Effector memory CD8-positive, alpha-beta T cell (primary cell): ENCODE measurements at regions not wholly inside any gene's neighbourhood (a gene's known extent, or its start where the extent isn't known, plus 50 kb on each side); places are given as distances from the start of the nearest gene placed in this dataset.

Experiments used
- ATAC-seq: fragments of 150-1000 bp; cut with Tn5 transposase; replicated peaks from 2 replicates; pipeline ENCODE4 v1.10.0; 2021; ENCODE audit warnings: mild to moderate bottlenecking, moderate library complexity
- DNase-seq, 3 experiments: peaks; one replicate each; pipeline ENCODE4 v3.0.0; 2021
- H3K27ac Mint-ChIP-seq, 2 donors: one replicate each; pipeline ENCODE4 v1.8.0; 2022; ENCODE audit warnings: mild to moderate bottlenecking in 2 of 2, mixed read lengths in 2 of 2, moderate library complexity in 2 of 2
- H3K27me3 Mint-ChIP-seq, 2 donors: one replicate each; pipeline ENCODE4 v1.8.0; 2022; ENCODE audit warnings: mixed read lengths in 2 of 2
- H3K36me3 Mint-ChIP-seq: one replicate; pipeline ENCODE4 v1.8.0; 2022; ENCODE audit warnings: mild to moderate bottlenecking, moderate library complexity, mixed read lengths; ENCODE audit not compliant: insufficient read depth
- H3K4me1 Mint-ChIP-seq, 2 donors: one replicate each; pipeline ENCODE4 v1.8.0; 2022; ENCODE audit warnings: low read depth in 2 of 2, mixed read lengths in 2 of 2
- H3K4me3 Mint-ChIP-seq, 2 donors: one replicate each; pipeline ENCODE4 v1.8.0; 2022; ENCODE audit warnings: mild to moderate bottlenecking in 2 of 2, mixed read lengths in 2 of 2, moderate library complexity in 2 of 2
- H3K9me3 Mint-ChIP-seq, 2 donors: one replicate each; pipeline ENCODE4 v1.8.0; 2022; ENCODE audit warnings: mixed read lengths in 2 of 2

- ATAC-seq (no peak), DNase-seq (peak in 1 of 3 experiments; percentile 2)
- Mint-ChIP-seq H3K27me3 (no peaks in the 10 kb centered on the region), H3K36me3 (no peaks in the 10 kb centered on the region), H3K9me3 (peaks cover 3 to 10% of the 10 kb centered on the region in 2 donors), H3K4me3 (no peak overlapping the region), H3K4me1 (no peaks in the 10 kb centered on the region), H3K27ac (peak overlapping the region in 1 of 2 donors; percentile 5)
These were observed 426.7 kb upstream of the SALL1 start for GRCh38 chr16:51577621-51578303.

DNA sequence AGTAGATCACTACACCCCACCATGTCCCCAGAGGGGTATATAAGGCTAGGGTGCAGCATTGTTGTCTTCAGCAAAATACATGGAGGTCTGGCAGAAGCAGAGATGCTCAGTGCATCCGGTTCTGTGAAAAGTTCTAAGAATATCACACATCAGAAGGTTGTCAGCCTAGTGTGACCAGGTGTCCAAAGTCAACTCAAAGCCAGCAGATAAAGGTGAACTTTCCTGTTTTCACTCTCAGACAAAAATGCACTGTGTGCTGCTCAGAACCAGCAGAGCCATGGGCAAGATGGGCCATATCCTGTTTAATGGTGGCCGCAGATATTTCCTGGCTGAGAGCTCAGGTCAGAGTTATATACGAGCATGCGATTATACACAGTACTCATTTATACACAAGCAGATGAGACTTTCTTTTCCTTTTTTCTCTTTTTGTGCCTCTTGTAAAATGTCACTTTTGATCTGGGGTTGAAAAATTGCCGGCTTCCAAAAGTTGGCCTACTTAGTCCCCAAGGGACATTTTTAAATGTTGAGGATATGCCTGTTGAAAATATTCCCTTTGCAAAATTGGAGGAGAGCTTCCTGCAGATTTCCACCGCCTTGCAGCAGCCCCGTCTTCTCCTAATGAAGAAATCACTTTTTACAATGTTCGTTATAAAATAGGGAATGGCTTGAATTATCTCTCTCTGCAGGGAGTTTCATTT, 425.6 kb upstream of the SALL1 start:
- no peak for DNase-seq
- no peak for ATAC-seq
- H3K27me3 Mint-ChIP-seq = no peaks in the 10 kb centered on the region
- H3K27ac Mint-ChIP-seq = no peak overlapping the region
- H3K36me3 Mint-ChIP-seq = no peaks in the 10 kb centered on the region
- H3K4me3 Mint-ChIP-seq = no peak overlapping the region
- H3K9me3 Mint-ChIP-seq = peaks cover 3 to 17% of the 10 kb centered on the region in 2 donors
- H3K4me1 Mint-ChIP-seq = no peaks in the 10 kb centered on the region

DNA sequence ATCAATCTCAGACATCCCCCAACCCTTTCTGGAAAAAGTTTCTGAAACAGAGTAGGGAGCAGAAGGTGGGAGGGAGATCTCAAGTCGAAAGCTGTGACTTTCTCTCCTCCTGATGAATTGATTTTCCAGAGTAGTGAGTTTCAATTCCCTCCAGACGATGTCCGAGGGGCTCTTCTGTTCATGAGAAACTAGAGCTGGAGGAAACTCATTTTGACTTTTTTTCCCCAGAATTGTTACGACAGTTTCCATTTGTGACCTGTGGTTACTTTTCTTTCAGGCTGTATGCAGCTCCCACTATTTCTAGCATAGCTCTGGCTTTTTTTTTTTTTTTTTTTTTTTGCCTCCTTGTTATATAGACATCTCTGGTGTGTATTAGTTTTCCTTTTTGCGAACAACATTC, 422.1 kb upstream of the SALL1 start:
- no peaks in the 10 kb centered on the region for H3K27me3 Mint-ChIP-seq
- no peaks in the 10 kb centered on the region for H3K36me3 Mint-ChIP-seq
- H3K4me1 Mint-ChIP-seq = peaks cover 0 to 5% of the 10 kb centered on the region in 2 donors
- ATAC-seq = no peak
- DNase-seq = no peak
- no peak overlapping the region for H3K27ac Mint-ChIP-seq
- H3K9me3 Mint-ChIP-seq = peaks cover 5 to 22% of the 10 kb centered on the region in 2 donors
- no peak overlapping the region for H3K4me3 Mint-ChIP-seq

DNA sequence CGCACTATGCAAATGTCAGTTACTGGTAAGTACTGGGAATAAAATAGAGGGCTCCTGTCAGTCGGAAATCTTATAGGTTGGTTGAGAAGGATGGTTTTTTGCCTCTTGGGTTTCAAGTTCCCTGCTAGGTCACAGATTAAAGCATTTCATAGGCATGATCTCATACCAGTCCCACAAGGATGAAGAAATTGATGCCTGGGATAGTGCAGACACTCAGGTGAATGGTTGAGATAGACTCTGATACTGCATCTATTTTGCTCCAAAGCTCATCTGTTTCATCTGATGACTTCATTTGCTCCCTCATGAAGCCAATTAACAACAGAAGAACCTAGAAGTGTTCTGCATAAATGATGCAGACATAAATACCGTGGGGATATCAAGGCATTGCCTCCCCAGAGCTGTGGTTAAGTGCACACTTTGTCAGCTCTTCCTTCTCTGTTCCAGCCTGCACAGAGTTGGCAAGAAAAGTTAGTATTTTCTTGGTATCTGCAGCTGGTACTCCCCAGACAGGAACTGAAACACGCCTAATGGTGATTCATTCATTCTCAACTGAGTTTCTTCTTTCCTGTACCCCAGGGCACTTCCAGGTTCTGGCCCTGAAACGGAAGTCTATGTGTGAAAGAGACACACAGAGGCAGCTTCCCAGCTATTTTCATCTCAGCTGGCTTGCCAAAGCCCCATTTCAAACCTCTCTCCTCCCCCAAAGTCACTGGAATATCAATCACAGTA, 418.3 kb upstream of the SALL1 start:
- H3K27me3 Mint-ChIP-seq = no peaks in the 10 kb centered on the region
- DNase-seq = no peak
- H3K9me3 Mint-ChIP-seq = peaks cover 11 to 22% of the 10 kb centered on the region in 2 donors

GRCh38 chr16:51567911-51568310, 416.8 kb upstream of the SALL1 start:
- no peaks in the 10 kb centered on the region for H3K27me3 Mint-ChIP-seq
- no peak overlapping the region for H3K4me3 Mint-ChIP-seq
- DNase-seq (no peak), ATAC-seq (no peak)
- H3K36me3 Mint-ChIP-seq = no peaks in the 10 kb centered on the region
- peaks cover 0 to 5% of the 10 kb centered on the region in 2 donors for H3K4me1 Mint-ChIP-seq
- no peak overlapping the region for H3K27ac Mint-ChIP-seq
- peaks cover 11 to 23% of the 10 kb centered on the region in 2 donors for H3K9me3 Mint-ChIP-seq

More for the DNA sequence above, 418.3 kb upstream of the SALL1 start:
- Mint-ChIP-seq H3K36me3 (no peaks in the 10 kb centered on the region), H3K4me1 (peaks cover 0 to 5% of the 10 kb centered on the region in 2 donors), H3K27ac (no peak overlapping the region), H3K4me3 (no peak overlapping the region)
- ATAC-seq = no peak

DNA sequence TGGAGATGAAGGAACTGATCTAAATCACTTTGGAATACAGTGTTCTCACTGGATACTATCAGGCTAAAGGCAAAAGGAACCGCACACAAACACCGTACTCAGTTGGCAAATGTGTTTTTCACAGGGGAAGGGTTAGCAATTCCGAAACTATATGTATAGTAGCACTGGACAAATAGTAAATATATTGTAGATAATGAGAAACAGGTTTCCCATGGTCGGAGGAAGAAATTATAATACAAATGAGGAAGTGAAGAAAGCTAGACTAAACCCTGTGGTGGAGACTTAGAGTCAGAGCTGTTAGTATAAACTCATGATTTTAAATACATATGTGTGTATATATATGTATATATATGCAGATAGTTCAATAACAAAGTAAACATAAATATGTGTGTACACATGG, 414.1 kb upstream of the SALL1 start:
- ATAC-seq (no peak), DNase-seq (no peak)
- no peak overlapping the region for H3K4me3 Mint-ChIP-seq
- peaks cover 12 to 16% of the 10 kb centered on the region in 2 donors for H3K9me3 Mint-ChIP-seq
- H3K27me3 Mint-ChIP-seq = no peaks in the 10 kb centered on the region
- peaks cover 0 to 5% of the 10 kb centered on the region in 2 donors for H3K4me1 Mint-ChIP-seq
- H3K36me3 Mint-ChIP-seq = no peaks in the 10 kb centered on the region
- H3K27ac Mint-ChIP-seq = no peak overlapping the region

GRCh38 chr16:51562891-51563290, 411.8 kb upstream of the SALL1 start:
- no peak overlapping the region for H3K27ac Mint-ChIP-seq
- DNase-seq (no peak), ATAC-seq (no peak)
- H3K27me3 Mint-ChIP-seq = no peaks in the 10 kb centered on the region
- H3K4me1 Mint-ChIP-seq = peaks cover 0 to 4% of the 10 kb centered on the region in 2 donors
- H3K9me3 Mint-ChIP-seq = peaks cover 12 to 30% of the 10 kb centered on the region in 2 donors
- no peak overlapping the region for H3K4me3 Mint-ChIP-seq
- no peaks in the 10 kb centered on the region for H3K36me3 Mint-ChIP-seq

DNA sequence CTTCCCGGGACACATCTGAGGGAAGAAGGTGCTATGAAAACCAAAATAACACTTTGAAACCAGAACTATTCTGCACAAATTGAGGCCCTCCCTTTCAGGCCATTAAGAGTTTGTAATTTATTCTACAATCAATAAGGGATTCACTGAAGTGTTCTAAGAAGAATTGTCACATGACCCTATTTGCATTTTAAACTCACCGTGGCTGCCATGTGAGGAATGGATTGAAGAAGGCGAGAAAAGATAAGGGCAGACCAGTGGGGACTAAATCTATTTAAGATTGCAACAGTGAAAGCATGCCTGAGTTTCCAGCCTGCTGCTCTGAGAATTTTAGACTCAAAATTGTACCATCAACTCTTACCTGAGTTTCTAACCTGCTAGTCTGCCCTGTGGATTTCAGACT, 408.8 kb upstream of the SALL1 start:
- Mint-ChIP-seq H3K27ac (peak overlapping the region in 1 of 2 donors; percentile 35), H3K9me3 (peaks cover 15 to 33% of the 10 kb centered on the region in 2 donors), H3K4me3 (no peak overlapping the region), H3K4me1 (peaks cover 0 to 10% of the 10 kb centered on the region in 2 donors), H3K27me3 (no peaks in the 10 kb centered on the region), H3K36me3 (no peaks in the 10 kb centered on the region)
- no peak for ATAC-seq
- DNase-seq = no peak

GRCh38 chr16:51557670-51558069, 406.6 kb upstream of the SALL1 start:
- DNase-seq = no peak

DNA sequence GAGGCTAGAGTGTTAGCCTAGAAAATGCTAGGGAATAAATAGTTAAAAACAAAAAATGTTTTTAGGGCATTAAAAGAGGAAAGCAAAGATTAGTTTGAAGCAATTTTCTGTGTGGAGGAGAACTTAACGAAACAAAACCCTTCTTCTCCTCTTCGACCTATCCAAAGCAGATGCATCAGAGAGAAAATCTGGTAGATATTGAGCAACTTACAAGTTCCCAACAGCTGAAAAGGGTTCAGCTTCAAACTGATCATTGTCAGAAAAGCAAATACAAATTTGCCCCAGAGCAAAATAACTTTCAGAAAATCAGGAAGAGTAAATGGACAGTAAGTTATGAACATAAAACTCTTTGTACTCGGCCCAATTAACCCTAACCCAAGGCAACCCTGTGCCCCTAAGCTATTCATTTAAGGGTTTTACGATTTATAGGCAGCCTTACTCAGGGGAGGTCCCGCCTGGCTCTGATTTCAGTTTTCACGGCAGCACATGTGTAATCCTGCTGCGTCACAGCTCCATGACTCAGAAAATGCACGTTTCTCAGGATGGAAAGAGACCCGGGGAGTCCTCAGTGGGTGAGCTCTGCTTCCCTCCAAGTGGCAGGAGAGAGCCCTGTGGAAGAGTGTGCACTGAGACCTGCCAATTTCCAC, 405.7 kb upstream of the SALL1 start:
- Mint-ChIP-seq H3K27ac (no peak overlapping the region), H3K27me3 (no peaks in the 10 kb centered on the region), H3K36me3 (no peaks in the 10 kb centered on the region), H3K4me1 (peaks cover 0 to 10% of the 10 kb centered on the region in 2 donors), H3K9me3 (peaks cover 10 to 36% of the 10 kb centered on the region in 2 donors), H3K4me3 (no peak overlapping the region)
- ATAC-seq (no peak), DNase-seq (no peak)

More at GRCh38 chr16:51557670-51558069, 406.6 kb upstream of the SALL1 start:
- Mint-ChIP-seq H3K4me1 (peaks cover 0 to 10% of the 10 kb centered on the region in 2 donors), H3K27me3 (no peaks in the 10 kb centered on the region), H3K36me3 (no peaks in the 10 kb centered on the region), H3K27ac (no peak overlapping the region), H3K4me3 (peak overlapping the region in 1 of 2 donors; percentile 4), H3K9me3 (peaks cover 10 to 39% of the 10 kb centered on the region in 2 donors)
- ATAC-seq = no peak

GRCh38 chr16:51553910-51554309, 402.8 kb upstream of the SALL1 start:
- ATAC-seq (no peak), DNase-seq (no peak)
- Mint-ChIP-seq H3K9me3 (peaks cover 13 to 34% of the 10 kb centered on the region in 2 donors), H3K4me1 (peaks cover 0 to 10% of the 10 kb centered on the region in 2 donors), H3K4me3 (no peak overlapping the region), H3K27ac (no peak overlapping the region), H3K27me3 (no peaks in the 10 kb centered on the region), H3K36me3 (no peaks in the 10 kb centered on the region)

- H3K36me3 Mint-ChIP-seq = no peaks in the 10 kb centered on the region
- no peaks in the 10 kb centered on the region for H3K27me3 Mint-ChIP-seq
- no peak overlapping the region for H3K27ac Mint-ChIP-seq
- H3K9me3 Mint-ChIP-seq = peaks cover 13 to 35% of the 10 kb centered on the region in 2 donors
- peaks cover 0 to 10% of the 10 kb centered on the region in 2 donors for H3K4me1 Mint-ChIP-seq
- ATAC-seq (no peak), DNase-seq (no peak)
- H3K4me3 Mint-ChIP-seq = no peak overlapping the region
These were observed 402.2 kb upstream of the SALL1 start for GRCh38 chr16:51553314-51553713.

GRCh38 chr16:51550800-51551347, 399.8 kb upstream of the SALL1 start:
- Mint-ChIP-seq H3K9me3 (peaks cover 8 to 23% of the 10 kb centered on the region in 2 donors), H3K27ac (no peak overlapping the region), H3K27me3 (no peaks in the 10 kb centered on the region), H3K4me3 (no peak overlapping the region), H3K36me3 (no peaks in the 10 kb centered on the region), H3K4me1 (no peaks in the 10 kb centered on the region)
- DNase-seq (no peak), ATAC-seq (no peak)
